GM18870 (cell line): ENCODE measurements at regions not wholly inside any gene's neighbourhood (a gene's known extent, or its start where the extent isn't known, plus 50 kb on each side); places are given as distances from the start of the nearest gene placed in this dataset.

Experiments used
- ATAC-seq: cut with Tn5 transposase; IDR thresholded peaks from one replicate; pipeline ENCODE4 v1.9.1; 2021; ENCODE audit warnings: moderate library complexity; ENCODE audit not compliant: unreplicated experiment

- ATAC-seq: no peak
Measured at GRCh38 chr17:63329876-63330275, 116.2 kb downstream of the CYB561 start.

- ATAC-seq: no peak
Measured at GRCh38 chr17:63331301-63332061, 114.6 kb downstream of the CYB561 start.

DNA sequence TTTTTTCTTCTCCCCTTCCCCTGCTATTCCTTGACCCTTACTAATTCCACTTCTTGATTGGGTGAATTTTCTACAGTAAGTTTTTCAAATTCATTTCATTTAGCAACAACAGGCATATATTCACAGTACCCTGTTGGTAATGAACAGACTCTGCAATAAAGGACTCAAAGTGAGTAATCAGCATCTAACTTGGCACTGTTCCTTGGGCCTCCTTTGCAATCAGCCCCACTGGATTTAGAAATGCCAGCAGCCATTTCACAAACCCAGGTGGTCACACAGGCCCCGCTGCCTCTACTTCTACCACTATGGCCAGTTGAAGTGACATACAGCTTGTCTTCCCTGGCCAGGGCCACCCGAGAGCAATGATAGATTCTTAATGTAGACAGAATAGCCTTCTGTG, 113.8 kb downstream of the CYB561 start:
- no peak for ATAC-seq

GRCh38 chr17:63333869-63334268, 112.2 kb downstream of the CYB561 start:
- no peak for ATAC-seq

- no peak for ATAC-seq
Measured at GRCh38 chr17:63335831-63336230, 110.3 kb downstream of the CYB561 start.

- no peak for ATAC-seq
Measured at GRCh38 chr17:63337579-63337978, 108.5 kb downstream of the CYB561 start.

GRCh38 chr17:63338272-63338671, 107.8 kb downstream of the CYB561 start:
- ATAC-seq: no peak

DNA sequence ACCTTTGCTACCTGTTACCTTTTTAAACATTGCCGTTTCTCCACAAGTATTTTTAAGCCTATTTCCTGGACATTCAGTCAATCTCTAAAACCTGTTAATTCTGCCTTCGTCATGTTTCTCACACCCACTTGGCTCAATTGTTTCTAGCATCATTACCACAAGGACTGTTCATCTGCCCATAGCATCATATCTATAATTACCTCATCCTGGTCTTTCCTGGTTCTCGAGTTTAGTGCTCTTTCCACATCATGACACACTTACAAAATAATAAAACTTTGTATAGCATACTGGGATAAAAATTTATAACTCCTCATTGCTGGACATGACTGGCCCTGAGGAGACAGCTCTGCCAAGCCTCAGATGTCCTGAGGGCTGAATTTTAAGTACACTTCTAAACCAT, 104.8 kb downstream of the CYB561 start:
- no peak for ATAC-seq

DNA sequence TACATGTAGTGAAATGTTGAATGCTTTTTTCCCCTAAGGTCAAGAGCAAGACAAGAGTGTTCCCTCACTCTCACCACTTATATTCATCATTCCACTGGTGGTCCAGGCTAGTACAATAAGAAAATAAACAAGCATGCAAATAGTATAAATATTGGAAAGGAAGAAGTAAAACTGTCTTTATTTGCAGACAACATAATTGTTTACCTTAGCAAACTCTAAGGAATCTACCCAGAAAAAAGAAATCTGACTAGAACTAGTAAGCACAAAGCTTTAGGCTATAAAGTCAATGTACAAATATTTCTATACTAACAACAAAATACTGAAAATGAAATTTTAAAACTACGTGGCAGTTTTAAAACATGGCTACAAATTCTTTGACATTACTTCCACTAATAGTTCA, 101.7 kb downstream of the CYB561 start:
- no peak for ATAC-seq

DNA sequence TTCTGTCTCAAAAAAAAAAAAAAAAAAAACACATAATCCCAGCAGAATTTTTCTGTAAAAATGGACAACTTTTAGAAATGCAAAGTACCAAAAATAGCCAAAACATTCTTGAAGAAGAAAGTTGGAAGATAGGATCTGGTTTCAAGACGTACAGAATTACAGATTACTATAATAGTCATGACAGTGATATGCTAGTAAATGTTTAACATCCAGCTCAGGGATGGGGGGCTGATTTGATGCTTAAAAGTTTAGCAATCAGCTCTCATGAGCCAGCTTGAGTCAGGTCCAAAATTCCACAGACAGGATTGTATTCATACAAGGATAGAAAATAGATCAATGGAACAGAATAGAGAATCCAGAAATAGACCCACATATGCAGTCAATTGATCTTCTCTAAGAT, 100.5 kb downstream of the CYB561 start:
- no peak for ATAC-seq

- ATAC-seq: no peak
Measured at GRCh38 chr17:63347475-63347874, 98.6 kb downstream of the CYB561 start.

DNA sequence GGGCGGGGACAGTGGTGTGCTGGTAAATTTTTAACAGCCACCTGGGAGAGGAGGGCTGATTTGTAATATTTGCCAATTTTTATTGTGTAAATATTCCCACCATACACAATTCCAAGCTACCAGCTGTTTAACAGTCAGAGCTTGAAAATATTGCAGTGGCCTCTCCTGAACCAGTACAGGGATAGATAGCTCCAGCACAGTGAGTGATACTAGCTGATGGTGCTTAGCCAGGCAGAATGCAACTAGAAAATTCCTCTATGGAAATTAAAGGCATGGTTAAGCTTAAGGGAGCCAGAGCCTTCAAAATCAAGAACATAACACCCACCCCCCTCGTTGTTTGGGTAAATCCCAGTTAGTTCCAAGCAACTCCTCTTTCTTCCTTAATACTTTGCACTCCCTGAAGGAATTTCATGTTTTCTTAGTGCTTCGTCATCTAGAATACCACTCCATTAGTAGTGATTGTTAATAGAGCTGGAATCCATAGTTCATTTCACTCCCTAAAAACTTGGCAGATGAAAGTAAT, 96.6 kb downstream of the CYB561 start:
- ATAC-seq: no peak

DNA sequence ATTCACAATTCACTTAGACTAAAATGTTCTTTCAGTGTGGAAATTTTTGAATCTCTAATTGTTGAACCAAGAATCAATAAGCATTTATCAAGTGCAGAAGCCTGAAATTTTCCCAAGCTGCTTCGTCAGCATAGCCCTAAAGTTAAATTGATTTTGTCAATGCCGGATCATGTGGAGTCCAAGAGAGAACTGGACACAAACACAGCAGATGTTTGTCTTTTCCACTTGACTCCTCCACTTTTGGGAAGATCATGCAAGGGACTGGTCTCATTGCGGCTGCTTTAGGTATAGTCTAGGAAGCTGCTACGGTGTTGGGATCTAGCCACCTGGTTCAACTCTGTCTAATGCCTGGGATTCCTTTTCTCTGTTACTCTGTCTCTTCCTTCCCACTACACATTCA, 95.7 kb downstream of the CYB561 start:
- ATAC-seq: no peak

- no peak for ATAC-seq
Measured at GRCh38 chr17:63354256-63354655, 91.8 kb downstream of the CYB561 start.

GRCh38 chr17:63356337-63356757, 89.8 kb downstream of the CYB561 start:
- ATAC-seq: no peak

- no peak for ATAC-seq
Measured at GRCh38 chr17:63358111-63358839, 87.8 kb downstream of the CYB561 start.

- no peak for ATAC-seq
Measured at GRCh38 chr17:63358956-63359355, 87.2 kb downstream of the CYB561 start.

DNA sequence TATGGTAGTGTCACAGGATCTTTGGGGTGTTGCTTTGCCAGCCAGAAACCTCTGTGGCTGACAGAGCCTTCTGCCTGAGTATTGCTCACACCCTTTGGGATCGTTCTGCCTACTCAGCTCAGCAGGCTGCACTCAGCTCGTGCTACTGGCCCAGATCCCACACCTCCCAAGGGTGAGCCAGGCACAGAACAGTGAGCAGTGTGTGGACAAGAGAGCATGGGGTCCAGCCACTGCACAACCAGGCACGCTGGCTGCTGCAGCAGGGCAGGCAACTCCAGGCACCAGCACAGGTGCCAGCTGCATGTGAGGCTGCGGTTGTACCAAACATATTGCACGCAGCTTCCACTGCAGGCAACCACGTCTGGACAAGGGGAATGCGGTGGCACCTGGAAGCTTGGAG, 84.9 kb downstream of the CYB561 start:
- no peak for ATAC-seq

- ATAC-seq: no peak
Measured at GRCh38 chr17:63362115-63362514, 84.0 kb downstream of the CYB561 start.

DNA sequence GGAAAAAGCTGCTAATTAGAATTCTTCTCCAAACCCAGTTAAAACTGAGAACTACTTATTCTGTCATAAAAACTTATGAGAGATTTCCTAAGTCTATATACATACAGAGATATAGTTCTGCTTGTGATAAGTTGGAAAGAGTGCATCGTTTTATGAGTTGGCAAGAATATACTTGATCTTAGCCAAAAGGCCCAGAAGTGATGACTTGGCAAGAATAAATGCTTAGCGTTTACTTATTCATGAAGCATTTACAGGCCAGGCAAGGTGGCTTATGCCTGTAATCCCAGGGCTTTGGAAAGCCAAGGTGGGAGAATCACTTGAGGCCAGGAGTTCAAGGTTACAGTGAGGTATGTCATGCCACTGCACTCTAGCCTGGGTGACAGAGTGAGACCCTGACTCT, 81.7 kb downstream of the CYB561 start:
- ATAC-seq: no peak

DNA sequence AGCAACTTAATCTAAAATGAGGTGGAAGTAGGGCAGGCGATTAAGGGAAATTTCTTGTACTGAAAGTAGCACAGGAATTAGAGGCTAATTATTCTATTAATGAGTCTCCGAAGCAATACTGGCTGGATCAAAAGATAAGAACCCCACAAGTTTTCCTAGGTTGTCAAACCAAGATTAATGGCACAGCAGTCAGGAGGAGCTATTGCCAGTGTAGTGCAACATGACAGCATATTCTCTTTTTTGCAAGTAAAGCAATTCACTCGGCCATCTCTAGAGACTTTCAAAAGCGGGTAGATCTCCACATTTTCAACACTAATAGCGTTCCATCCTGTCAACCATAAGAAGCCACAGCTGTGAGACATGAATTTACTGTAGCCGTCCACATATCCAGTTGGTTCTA, 81.2 kb downstream of the CYB561 start:
- no peak for ATAC-seq
